Activated CD8-positive, alpha-beta memory T cell treated with anti-CD3 and anti-CD28 coated beads, Interleukin-2, amount 50 U/mL, for 24 hours (primary cell): ENCODE measurements at regions not wholly inside any gene's neighbourhood (a gene's known extent, or its start where the extent isn't known, plus 50 kb on each side); places are given as distances from the start of the nearest gene placed in this dataset.
"Not testable (repeated sequence)": the region's sequence is repeated elsewhere in the genome, so short reads cannot be mapped to it uniquely, and the experiment has no call there.

Experiments used
- DNase-seq: peaks from one replicate; pipeline ENCODE4 v3.0.0-alpha.2; 2020; ENCODE audit errors: extremely low read depth

DNA sequence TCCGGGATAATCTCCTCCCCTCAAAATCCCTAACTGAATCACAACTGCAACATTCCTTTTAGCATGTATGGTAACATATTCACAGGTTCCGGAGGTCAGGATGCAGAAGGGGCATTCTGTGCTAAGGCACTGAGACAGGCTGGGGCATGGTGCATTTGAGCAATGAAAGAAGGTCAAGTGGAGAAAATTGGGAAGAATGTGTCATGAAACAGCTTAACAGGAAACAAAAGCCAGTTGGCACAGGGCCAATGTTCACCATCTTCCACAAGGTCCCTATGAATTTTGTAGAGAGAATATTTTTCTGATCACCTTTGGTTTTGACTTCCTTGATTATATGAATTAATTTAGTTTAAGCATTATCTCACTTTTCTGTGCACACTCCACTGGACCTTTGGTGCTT is 587.7 kb upstream of the NR2F2 start:
- no peak for DNase-seq

DNA sequence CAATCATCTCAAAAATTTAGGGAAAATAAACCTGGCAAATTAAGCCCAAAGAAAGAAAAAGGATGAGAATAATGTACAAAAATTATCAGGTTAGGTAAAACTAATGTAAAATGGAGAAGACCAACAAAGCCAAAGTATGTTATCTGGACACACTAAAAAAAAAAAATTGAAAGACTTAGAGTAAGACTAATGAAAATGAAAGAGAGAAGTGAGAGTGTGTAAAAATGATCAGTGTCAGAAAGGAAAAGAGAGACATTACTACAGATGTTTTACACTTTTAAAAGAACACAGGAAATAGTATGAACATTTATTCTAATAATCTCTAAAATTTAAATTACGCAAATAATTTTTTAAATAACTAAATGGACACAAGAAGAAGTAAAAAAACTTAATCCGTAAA is 573.3 kb upstream of the NR2F2 start:
- no peak for DNase-seq

DNA sequence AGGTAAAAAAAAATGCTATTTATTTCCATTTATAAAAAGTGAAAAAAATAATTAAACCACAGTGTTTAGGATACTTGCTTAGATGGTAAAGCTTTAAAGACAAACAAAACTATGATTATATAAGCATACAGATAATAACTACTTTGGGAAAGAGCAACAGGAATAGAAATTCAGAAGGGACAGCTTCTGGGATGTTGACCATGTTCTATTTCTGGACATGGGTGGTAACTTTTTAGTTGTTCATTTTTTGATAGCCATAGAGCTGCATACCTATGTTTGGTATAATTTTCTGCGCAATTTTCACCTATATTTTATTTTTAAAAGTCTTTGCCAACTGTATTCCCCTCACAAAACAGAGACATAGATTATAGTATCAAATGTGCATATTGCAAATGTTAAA is 572.0 kb upstream of the NR2F2 start:
- no peak for DNase-seq

DNA sequence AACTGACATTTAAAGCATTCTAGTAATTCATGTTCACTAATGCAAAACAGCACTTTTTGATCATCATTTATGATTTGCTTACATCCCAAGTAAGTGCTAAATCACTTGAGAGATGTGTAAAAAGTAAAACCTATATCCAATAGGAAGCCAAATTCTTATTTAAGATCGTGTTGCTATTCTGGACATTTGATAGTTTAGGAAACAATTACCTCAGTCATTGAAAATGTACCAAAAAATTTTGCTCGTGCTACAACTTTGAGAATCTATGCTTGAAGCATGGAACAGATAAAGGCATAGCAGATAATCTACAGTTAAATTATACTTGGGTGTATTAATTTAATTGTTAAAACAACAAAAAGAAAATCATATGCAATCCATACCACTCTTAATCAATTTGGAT is 571.6 kb upstream of the NR2F2 start:
- DNase-seq, result no peak

DNA sequence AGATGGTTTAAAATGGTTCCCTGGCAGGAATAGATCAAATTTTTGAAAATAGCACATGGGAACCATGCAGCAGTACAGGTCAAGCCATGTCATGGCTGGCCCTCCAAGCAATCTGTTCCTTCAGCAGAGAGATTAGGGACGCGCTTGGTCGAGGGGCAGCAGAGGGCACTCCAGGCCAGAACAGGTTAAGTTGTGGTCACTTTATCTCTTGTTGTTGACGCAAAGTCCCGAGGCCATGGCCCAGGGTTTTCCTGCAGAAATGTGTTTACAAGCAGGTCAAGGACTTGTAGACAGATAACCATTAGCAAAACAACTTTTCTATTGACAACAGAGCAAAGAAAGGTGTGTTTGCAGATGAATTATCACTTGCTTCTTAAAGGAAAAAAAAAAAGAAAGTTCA is 570.0 kb upstream of the NR2F2 start:
- no peak for DNase-seq

DNA sequence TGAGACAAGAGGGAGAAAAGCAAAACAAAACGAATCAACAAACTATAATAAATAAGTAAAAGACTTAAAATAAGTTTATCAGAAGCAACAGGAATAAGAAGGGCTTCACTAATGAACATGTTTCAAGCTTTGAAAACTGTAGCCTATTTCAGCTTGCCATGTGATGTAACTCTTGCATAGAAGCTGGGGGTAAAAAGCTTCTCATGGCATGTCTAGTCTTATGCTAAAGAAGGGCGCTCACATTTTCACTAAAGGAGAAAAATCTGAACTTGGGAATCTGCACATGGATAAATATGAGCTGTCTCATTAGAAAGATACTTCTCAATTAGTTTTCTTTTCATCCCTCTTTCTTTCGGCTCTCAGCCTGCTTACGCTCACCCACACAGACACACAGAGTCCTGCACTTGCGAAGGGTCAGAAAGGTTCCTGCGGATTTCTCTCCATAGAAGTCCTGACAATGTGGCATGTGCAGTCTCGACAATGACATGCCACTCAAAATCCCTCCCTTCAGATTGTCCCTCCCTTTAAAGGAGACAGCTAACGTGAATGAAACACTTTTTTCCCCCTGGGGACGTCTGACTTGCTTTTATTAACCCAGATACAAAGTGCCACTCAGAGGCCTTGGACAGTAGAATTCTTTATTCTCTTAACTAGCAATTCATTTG is 568.9 kb upstream of the NR2F2 start:
- DNase-seq, result no peak

DNA sequence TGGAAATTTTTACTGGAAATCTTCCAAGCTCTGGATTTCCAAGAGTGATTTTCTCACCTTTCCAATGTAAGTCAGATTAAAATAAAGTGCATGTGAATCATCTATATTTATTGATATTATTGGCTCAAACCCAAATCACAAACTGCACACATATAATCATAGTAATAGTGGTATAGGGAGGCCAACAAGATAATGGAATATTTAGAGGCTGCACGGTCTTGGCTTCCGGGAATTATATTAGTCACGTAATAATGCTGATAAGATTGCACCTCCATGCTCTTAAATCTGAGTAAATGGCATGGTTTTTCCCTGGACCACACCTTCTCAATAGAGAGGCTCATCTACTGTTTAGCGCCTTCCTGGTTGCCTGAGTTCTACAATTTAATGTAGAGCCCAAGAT is 567.1 kb upstream of the NR2F2 start:
- no peak for DNase-seq

DNA sequence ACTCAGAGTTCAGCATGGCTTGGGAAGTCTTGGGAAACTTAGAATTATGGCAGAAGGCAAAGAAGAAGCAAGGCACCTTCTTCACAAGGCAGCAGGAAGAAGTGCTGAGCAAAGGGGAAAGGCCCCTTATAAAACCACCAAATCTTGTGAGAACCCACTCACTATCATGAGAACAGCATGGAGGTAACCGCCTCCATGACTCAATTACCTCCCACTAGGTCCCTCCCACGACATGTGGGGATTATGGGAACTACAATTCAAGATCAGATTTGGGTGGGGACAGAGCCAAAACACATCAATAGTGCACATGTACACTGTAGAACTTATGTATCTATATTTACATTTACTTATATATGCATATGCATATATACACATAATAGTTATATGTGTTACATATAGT is 565.3 kb upstream of the NR2F2 start:
- no peak for DNase-seq

DNA sequence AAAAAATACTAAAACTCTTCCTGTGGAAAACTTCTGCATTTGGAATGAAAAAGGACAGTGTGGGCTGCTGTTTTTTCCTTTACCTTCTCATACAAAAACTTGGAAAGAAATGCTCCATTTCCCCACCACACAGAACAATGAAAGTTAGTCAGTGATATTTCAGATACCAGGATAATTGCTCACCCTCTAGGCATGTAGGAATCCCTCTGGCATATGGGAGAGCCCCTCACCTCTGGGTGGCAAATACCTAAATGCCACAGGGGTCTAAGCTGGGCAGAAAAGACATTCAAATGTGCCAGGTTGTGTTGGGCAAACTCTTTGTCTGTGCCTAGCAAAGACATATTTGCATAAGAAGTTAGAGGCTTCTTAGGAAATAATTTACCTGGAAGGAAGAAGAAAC is 560.3 kb upstream of the NR2F2 start:
- DNase-seq, result no peak

DNA sequence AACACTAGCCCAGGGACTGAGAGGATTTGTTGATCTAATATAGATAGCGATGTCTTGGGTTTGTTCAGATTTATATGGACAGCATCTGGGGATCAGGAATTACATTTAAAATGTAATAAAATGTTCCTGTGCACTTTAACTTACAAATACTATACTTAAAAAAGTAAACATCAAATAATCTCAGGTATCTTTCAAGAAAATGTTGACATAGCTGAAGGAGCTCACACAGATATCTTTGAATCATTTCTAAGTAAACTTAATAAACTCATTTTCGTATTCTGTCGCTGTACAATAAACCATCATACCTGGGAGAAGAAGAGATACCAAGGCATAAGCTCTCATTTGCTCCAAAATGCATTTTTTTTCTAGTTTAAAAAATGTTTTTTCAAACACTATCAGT is 557.5 kb upstream of the NR2F2 start:
- DNase-seq, result no peak

DNA sequence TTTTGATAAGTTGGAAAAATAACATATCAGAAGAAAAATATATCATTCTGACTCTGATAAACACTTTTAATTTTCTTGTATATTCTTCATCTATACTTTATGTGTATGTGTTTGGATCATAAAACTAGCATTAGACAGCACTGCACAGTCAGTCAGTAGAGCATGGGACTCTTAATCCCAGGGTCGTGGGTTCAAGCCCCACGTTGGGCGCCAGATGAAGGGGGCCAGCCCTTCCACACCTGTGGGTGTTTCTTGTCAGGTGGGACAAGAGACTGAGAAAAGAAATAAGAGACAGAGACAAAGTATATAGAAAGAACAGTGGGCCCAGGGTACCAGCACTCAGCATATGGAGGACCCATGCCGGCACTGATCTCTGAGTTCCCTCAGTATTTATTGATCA is 546.0 kb upstream of the NR2F2 start:
- DNase-seq, result no peak

DNA sequence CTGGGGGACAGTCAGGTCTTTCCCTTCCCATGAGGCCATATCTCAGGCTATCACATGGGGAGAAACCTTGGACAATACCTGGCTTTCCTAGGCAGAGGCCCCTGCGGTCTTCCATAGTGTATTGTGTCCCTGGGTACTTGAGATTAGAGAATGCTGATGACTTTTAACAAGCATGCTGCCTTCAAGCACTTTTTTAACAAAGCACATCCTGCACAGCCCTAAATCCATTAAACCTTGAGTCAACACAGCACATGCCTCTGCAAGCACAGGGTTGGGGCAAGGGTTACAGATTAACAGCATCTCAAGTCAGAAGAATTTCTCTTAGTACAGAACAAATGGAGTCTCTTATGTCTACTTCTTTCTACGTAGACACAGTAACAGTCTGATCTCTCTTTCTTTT is 545.2 kb upstream of the NR2F2 start:
- DNase-seq, result not testable (repeated sequence)

DNA sequence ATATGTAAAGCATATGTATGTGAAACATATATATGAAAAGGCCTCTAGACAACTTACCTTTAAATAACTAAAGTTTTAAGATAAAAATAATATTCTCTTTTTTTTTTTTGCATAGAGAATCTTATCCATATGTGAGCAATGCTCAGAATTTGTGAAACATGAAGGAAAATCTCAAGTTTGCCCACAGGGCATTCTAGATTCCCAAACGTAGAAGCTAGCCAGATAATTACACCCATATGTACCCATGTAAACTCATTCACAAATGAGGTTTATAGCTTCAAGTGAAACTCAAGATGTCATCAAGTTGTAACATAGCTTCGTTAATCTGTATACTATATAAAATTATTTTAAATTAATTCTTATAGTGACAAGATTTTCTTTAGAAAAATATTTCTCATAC is 537.3 kb upstream of the NR2F2 start:
- no peak for DNase-seq

DNA sequence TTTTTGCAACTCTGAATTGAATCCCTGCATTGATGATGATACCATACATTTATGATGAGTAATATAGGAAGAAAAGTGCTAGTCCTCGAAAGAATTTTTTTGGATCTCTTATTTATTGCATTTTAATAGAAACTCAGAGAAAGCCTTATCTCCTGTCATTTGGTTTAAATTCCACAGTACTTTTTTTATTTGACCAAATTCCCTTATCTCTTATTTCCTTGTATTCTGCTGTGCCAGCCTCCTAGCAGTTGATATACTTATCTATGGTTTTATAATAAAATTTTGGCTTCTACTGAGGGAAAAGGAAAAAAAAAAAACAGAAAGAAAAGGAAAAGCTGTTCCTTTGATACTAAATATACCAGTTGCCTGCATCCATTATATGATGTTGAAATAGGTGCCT is 535.1 kb upstream of the NR2F2 start:
- DNase-seq, result no peak

DNA sequence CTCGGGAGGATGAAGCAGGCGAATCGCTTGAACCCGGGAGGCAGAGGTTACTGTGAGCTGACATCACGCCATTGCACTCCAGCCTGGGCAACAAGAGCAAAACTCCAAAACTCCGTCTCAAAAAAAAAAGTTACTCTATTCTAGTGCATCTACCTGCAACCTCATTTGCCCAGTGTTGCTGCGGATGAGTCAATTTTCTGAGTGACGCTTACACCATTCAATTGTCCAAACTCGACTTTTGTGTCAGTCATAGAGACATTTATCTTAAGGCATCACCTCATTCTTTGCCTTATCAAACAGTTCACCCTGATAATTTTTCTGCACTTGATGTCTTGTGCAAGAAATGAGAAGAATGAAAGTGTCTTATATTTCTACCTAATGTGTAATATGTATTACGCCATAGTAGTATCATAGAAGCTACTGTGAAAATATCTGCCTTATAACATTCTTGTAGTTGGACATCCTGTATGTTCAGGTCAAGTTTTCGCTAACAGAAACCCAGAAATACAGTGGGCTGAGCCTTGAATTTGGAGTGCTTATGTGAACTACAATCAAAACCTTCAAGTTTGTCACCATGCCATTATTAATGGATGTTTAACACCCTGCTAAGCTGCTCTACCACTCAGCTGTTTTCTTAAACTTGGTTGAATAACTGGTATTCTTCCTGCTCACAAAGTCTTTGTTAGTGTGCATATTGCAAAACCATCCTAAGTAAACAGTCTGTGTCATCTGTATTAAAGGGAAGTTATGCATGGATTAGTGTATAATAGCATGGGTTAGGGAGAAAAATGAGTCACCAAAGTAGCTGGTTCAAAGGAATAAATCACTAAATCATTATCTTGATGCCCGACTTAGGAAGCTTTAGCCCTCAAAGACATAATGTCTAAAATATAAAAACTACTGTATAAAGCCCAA is 531.0 kb upstream of the NR2F2 start:
- DNase-seq, result no peak

DNA sequence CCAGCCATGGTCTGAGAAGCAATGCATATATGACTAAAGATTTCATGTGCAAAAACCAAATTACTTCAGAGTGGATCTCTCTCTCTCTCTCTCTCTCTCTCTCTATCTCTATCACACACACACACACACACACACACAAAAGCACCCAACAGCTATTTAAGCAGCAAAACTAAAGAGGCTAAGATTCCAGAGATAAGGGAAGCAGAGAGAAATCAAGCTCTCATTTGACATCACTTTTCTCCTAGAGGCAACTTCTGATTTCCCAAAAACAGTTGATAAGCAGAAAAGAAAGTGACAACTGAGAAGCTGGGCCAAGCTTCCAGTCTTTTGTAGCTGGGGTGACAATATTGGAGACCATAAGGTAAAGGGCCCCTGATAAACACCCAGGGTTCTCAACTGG is 526.0 kb upstream of the NR2F2 start:
- no peak for DNase-seq

DNA sequence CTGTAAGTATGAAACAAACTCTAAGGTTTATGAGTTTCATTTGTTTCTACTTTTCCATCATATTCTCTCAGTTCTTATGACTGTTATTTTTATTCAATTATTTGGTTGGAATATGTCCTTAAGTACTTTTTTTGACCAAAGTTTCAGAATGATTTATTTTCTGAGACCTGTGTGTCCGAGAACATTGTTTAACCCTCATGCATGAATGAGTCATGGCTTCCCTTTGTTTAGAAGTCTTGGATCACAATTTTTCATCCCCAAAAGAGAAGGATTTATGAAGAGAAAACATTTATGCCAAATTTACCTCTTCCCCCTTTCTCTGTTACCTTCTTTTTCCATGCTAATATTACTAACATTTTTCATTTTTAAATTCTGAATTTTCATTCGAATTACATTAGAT is 518.0 kb upstream of the NR2F2 start:
- no peak for DNase-seq

DNA sequence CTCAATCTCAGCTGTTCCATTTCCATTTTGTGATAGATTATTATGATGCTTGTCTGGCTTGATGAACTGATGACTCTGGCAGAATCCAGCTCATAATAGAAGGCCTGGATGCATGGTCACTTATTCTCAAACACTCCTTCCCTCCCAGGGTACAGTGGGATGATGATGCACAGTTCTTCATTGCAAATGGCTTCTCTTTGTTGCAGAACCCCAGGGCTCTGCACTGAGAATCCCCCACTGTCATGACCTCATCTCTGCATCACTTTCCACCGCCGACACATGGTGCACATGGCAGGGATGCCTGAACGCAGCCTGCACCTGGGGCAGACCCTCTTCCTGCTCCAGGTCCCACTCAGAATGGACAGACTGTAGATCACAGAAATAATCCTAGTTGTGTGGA is 515.6 kb upstream of the NR2F2 start:
- DNase-seq, result no peak

DNA sequence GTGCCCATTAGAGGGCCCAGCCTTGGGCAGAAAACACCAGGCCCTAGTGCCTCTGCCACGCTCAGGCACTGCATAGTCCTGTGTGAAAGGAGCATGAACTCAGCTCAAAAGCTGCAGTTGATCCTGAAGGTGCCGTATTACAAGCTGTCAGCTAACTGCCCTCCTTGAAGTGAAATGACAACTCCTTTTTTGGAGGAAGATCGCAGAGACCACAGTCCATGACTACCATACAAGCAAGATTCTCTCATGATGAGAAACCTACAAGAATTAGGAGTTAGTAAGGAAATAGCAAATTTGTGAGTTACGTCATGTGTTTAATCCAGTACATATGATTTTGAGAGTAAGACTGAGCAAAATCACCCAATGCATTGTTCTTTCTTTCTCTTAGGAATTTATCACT is 513.9 kb upstream of the NR2F2 start:
- no peak for DNase-seq

DNA sequence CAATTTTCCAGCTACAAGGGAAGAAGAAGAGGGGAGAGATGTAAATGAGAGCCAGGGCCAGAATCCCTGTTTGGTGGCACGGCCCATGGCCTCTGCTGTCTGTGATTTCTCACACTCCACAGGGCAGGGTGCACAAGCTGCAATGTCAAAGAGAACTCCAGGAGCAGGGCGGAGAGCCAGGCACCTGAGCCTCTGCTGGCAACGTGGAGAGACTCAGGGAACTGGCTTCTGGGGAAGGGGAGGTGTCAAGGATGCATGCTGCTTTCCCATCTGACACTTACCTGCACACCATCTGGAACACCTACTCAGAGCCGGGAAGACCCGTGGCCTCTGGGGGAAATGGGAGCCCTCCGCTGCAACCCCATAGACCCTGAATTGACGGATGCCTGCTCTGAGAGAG is 507.5 kb upstream of the NR2F2 start:
- DNase-seq, result no peak

DNA sequence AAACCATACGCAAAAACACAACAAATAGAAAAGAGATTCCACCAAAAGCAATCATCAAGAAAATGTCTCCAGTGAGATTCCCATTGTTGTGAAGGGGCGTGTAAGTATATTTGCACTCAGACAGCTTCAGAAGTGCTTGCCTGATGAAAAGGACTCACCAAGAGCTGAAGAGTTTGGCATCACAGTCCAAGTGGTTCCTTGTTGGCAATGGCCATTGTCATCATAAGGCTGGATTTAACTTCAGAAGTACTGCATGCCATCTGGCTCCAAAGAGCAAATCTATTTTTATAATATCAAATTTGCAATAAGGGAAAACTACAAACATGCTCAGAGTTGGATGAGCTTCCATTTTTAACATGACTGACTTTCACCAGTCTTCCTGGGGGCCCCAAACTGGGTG is 505.3 kb upstream of the NR2F2 start:
- no peak for DNase-seq

DNA sequence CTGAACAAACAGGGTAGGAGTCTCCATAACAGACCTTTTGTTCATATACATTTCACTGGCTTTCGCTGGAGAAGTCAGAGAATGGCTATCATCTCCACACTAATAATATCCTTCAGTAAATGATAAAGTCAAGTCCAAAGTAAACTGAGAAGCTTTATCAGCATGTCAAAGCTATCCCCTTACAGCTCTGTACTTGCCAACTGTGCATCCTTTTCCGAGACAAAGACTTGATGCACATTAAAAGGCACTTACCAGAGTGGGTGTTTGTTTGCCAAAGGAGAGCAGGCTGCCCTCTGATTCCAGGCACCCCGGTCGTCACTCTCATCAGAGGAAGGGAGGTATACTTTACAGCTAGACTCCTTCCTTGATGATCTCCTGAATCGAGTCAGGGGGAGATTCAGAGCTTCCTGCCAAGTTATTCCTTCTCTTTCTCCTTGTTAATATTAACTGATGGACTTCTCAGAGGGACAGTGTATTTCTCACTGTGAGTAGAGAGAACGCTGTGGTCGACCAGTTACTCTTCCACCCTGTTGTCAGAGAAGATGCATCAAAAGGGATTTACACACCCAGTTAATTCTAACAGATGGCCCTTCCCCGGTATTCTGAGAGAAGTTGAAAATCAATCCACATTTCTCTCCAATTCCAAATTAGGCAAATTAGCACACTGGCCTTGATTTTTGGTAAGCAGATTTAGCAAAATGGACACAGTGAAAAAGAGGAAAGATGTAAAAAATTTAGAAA is 504.7 kb upstream of the NR2F2 start:
- no peak for DNase-seq
